ENCODE measurements at regions not wholly inside any gene's neighbourhood (a gene's known extent, or its start where the extent isn't known, plus 50 kb on each side); places are given as distances from the start of the nearest gene placed in this dataset.
A peak's percentile ranks its signal among the peaks of the same experiment; 100 is the strongest.

DNA sequence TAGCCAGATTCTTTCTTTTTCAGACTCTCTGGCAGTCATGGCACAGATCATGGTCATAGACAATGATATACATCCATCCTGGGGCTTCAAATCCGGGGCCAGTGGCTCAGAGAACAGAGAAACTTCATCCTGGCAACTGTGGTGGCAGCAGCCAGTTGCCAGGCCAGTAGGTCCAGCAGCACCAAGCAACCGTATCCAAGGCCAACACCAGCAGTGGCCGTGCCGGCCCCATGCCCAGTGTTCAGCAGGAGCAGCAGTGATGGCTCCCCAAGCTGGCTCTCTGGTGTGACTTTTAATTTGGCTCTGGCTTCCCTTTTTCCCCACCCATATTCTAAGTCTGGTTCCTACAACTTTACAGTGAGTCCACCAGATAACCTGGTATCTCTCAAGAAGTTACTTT, 300.5 kb downstream of the DEPDC1B start:
- Histone ChIP-seq H4K20me1 (ENCODE audit: insufficient read depth, low read length, poor library complexity, severe bottlenecking) (no peaks in the 10 kb centered on the region), H3K4me2 (ENCODE audit: low read depth, low read length, poor library complexity, severe bottlenecking) (no peak overlapping the region), H3K9ac (ENCODE audit: low read depth, low read length, poor library complexity, severe bottlenecking) (no peak overlapping the region), H3K4me1 (ENCODE audit: insufficient read depth, low read length, poor library complexity, severe bottlenecking) (no peaks in the 10 kb centered on the region), H3K9me2 (replicated peaks; ENCODE audit: low read depth, low read length) (no peaks in the 10 kb centered on the region), H3F3A (ENCODE audit: low read depth) (no peaks in the 10 kb centered on the region), H3K4me3 (ENCODE audit: low read length, poor library complexity, severe bottlenecking) (no peak overlapping the region), H2AFZ (ENCODE audit: low read length) (no peak overlapping the region), H3K36me3 (ENCODE audit: insufficient read depth, low read length) (no peaks in the 10 kb centered on the region), H3K27me3 (ENCODE audit: insufficient read depth, low read length, poor library complexity, severe bottlenecking) (no peaks in the 10 kb centered on the region), H3K9me3 (ENCODE audit: insufficient read depth, low read depth, low read length) (no peaks in the 10 kb centered on the region), H3K79me2 (ENCODE audit: insufficient read depth, low read length) (no peaks in the 10 kb centered on the region)
- no peak for TF ChIP-seq EZH2phosphoT487 (IDR thresholded peaks at IDR 0.05; ENCODE audit: borderline replicate concordance)
- TF ChIP-seq, protein P1, sequence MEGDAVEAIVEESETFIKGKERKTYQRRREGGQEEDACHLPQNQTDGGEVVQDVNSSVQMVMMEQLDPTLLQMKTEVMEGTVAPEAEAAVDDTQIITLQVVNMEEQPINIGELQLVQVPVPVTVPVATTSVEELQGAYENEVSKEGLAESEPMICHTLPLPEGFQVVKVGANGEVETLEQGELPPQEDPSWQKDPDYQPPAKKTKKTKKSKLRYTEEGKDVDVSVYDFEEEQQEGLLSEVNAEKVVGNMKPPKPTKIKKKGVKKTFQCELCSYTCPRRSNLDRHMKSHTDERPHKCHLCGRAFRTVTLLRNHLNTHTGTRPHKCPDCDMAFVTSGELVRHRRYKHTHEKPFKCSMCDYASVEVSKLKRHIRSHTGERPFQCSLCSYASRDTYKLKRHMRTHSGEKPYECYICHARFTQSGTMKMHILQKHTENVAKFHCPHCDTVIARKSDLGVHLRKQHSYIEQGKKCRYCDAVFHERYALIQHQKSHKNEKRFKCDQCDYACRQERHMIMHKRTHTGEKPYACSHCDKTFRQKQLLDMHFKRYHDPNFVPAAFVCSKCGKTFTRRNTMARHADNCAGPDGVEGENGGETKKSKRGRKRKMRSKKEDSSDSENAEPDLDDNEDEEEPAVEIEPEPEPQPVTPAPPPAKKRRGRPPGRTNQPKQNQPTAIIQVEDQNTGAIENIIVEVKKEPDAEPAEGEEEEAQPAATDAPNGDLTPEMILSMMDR (conservative IDR thresholded peaks at IDR 0.05; ENCODE audit: low read length), result no peak

DNA sequence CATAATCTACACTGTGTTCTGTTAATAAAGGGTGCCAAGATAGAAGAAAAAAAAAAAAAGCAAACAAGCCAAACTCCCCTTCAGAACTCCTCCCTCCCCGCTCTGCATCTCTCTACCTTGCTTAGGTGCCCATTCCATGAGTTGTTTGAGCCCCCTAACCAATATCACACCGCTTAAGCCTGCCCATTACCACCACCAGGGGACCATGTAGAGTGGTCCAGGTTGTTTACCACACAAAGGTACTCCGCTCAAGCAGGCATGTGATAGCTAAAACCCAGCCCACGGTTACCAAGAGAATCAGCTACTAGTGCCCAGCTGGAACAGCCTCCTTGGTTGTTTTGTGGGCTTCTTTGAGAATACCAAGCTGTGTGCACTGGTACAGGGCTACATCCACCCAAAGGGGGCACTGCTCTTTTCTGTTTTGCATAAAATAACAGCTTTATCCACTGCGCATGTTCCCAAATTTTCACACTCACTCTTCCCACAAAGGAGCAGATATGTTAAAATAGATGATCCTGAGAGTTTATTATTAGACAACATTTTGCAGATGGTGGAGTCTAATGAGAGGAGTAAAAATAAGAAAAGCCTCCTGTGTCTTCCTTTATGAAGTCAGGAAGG, 304.1 kb downstream of the DEPDC1B start:
- Histone ChIP-seq H3K9me3 (ENCODE audit: insufficient read depth, low read depth, low read length) (no peaks in the 10 kb centered on the region), H3K4me2 (ENCODE audit: low read depth, low read length, poor library complexity, severe bottlenecking) (no peak overlapping the region)

GRCh38 chr5:60387051-60387440, 312.9 kb downstream of the DEPDC1B start:
- no peaks in the 10 kb centered on the region for H3K9me3 ChIP-seq (ENCODE audit: insufficient read depth, low read depth, low read length)
- H3K36me3 ChIP-seq (ENCODE audit: insufficient read depth, low read length), result no peaks in the 10 kb centered on the region
- no peak overlapping the region for H3K4me2 ChIP-seq (ENCODE audit: low read depth, low read length, poor library complexity, severe bottlenecking)
- no peak overlapping the region for H3K9ac ChIP-seq (ENCODE audit: low read depth, low read length, poor library complexity, severe bottlenecking)
- H3K9me2 ChIP-seq (replicated peaks; ENCODE audit: low read depth, low read length), result no peaks in the 10 kb centered on the region
- no peaks in the 10 kb centered on the region for H3K4me1 ChIP-seq (ENCODE audit: insufficient read depth, low read length, poor library complexity, severe bottlenecking)
- no peak overlapping the region for H2AFZ ChIP-seq (ENCODE audit: low read length)
- H3K4me3 ChIP-seq (ENCODE audit: low read length, poor library complexity, severe bottlenecking), result no peak overlapping the region
- H3F3A ChIP-seq (ENCODE audit: low read depth), result no peaks in the 10 kb centered on the region
- no peaks in the 10 kb centered on the region for H3K79me2 ChIP-seq (ENCODE audit: insufficient read depth, low read length)
- H4K20me1 ChIP-seq (ENCODE audit: insufficient read depth, low read length, poor library complexity, severe bottlenecking), result no peaks in the 10 kb centered on the region
- no peaks in the 10 kb centered on the region for H3K27me3 ChIP-seq (ENCODE audit: insufficient read depth, low read length, poor library complexity, severe bottlenecking)
- TF ChIP-seq EZH2phosphoT487 (IDR thresholded peaks at IDR 0.05; ENCODE audit: borderline replicate concordance), result no peak
- TF ChIP-seq, protein P1 (conservative IDR thresholded peaks at IDR 0.05; ENCODE audit: low read length), result no peak

More for the DNA sequence above, 304.1 kb downstream of the DEPDC1B start:
- Histone ChIP-seq H3K4me3 (ENCODE audit: low read length, poor library complexity, severe bottlenecking) (no peak overlapping the region), H2AFZ (ENCODE audit: low read length) (no peak overlapping the region), H4K20me1 (ENCODE audit: insufficient read depth, low read length, poor library complexity, severe bottlenecking) (no peaks in the 10 kb centered on the region), H3F3A (ENCODE audit: low read depth) (no peaks in the 10 kb centered on the region), H3K9ac (ENCODE audit: low read depth, low read length, poor library complexity, severe bottlenecking) (no peak overlapping the region), H3K27me3 (ENCODE audit: insufficient read depth, low read length, poor library complexity, severe bottlenecking) (no peaks in the 10 kb centered on the region), H3K79me2 (ENCODE audit: insufficient read depth, low read length) (no peaks in the 10 kb centered on the region), H3K9me2 (replicated peaks; ENCODE audit: low read depth, low read length) (no peaks in the 10 kb centered on the region), H3K36me3 (ENCODE audit: insufficient read depth, low read length) (no peaks in the 10 kb centered on the region), H3K4me1 (ENCODE audit: insufficient read depth, low read length, poor library complexity, severe bottlenecking) (no peaks in the 10 kb centered on the region)
- TF ChIP-seq EZH2phosphoT487 (IDR thresholded peaks at IDR 0.05; ENCODE audit: borderline replicate concordance), result no peak
- TF ChIP-seq, protein P1 (conservative IDR thresholded peaks at IDR 0.05; ENCODE audit: low read length), result peak; percentile 42

Data from Loucy (cell line).